Right lobe of liver (tissue), 6 donors: ENCODE measurements at regions not wholly inside any gene's neighbourhood (a gene's known extent, or its start where the extent isn't known, plus 50 kb on each side); places are given as distances from the start of the nearest gene placed in this dataset.

ENCODE experiments used
- ATAC-seq, 4 donors: fragments of 200-7000 bp; cut with Tn5 transposase; one replicate each; pipeline ENCODE4 v1.9.1; 2020; ENCODE audit warnings: mild to moderate bottlenecking in 4 of 4, moderate library complexity in 4 of 4
- DNase-seq, 3 donors: peaks; one replicate each; pipeline ENCODE4 v3.0.0-alpha.2; 2020
- H3K27ac ChIP-seq, 3 donors: fragments of 200-600 bp; one replicate each; pipeline ENCODE4 v1.8.0; 2022
- H3K27me3 ChIP-seq, 2 donors: fragments of 200-600 bp; one replicate each; pipeline ENCODE4 v1.8.0; 2022
- H3K36me3 ChIP-seq, 4 donors: fragments of 200-600 bp; sonication (generic) in 1 of 4; one replicate each; pipeline versions ENCODE4 v1.5.1 to v1.8.0; 2017 to 2022; ENCODE audit warnings: control low read depth in 1 of 4
- H3K4me1 ChIP-seq, 4 donors: fragments of 200-600 bp; sonication (generic) in 1 of 4; one replicate each; pipeline versions ENCODE4 v1.5.1 to v1.8.0; 2017 to 2022; ENCODE audit warnings: control low read depth in 1 of 4
- H3K4me3 ChIP-seq, 3 donors: fragments of 200-600 bp; one replicate each; pipeline ENCODE4 v1.8.0; 2022
- H3K9me3 ChIP-seq, 4 donors: fragments of 200-600 bp; sonication (generic) in 1 of 4; one replicate each; pipeline versions ENCODE4 v1.5.1 to v1.8.0; 2017 to 2022; ENCODE audit warnings: control low read depth in 1 of 4
- CTCF ChIP-seq, 4 donors: fragments of 200-600 bp in 3 of 4; fragments of 450-650 bp in 1 of 4; IDR thresholded peaks; one replicate each; pipeline versions ENCODE4 v1.5.1 to v1.8.0; 2016 to 2022; ENCODE audit warnings: antibody characterized with exemption in 4 of 4, mild to moderate bottlenecking in 2 of 4
- POLR2A ChIP-seq: fragments of 450-650 bp; IDR thresholded peaks from one replicate; pipeline ENCODE4 v1.6.1; 2017; ENCODE audit warnings: antibody characterized with exemption, mild to moderate bottlenecking
- WGBS: methylation state at CpG from one replicate; pipeline ENCODE4 v1.1.6; 2018; ENCODE audit warnings: low coverage, low lambda C conversion rate; ENCODE audit not compliant: insufficient coverage; ENCODE audit errors: missing lambda C conversion rate; 5-methylcytosine and 5-hydroxymethylcytosine counted together
- intact Hi-C, 2 donors: fragments of 100-400 bp; cut with DNase I; formaldehyde crosslinking; loops; one replicate each; pipeline versions ENCODE4 v1.11.2 to v1.14.1; 2022
- donor health status: DM: no; HTN: yes; CAD: no.
- donor health status: DM: no; HTN: no; CAD: no.
- donor health status: DM: no; HTN: no; CAD: no.
- donor health status: DM: no; HTN: yes; CAD: no.
- donor health status: DM: no; HTN: yes; CAD: no.

GRCh38 chr9:8070779-8071444 lies 271.3 kb upstream of the DMAC1 start:
- Histone ChIP-seq H3K27ac (no peak overlapping the region), H3K27me3 (no peaks in the 10 kb centered on the region), H3K4me1 (no peaks in the 10 kb centered on the region), H3K4me3 (no peak overlapping the region), H3K36me3 (no peaks in the 10 kb centered on the region), H3K9me3 (no peaks in the 10 kb centered on the region)
- 67% methylated on average over 1 of the region's 5 CpGs for WGBS
- intact Hi-C loops, result no loop called here
- peak in 1 of 4 donors; percentile 25 for ATAC-seq
- DNase-seq, result no peak
- TF ChIP-seq POLR2A (no peak), CTCF (IDR thresholded peaks at IDR 0.05) (no peak)

GRCh38 chr9:8062459-8062858 lies 262.9 kb upstream of the DMAC1 start:
- intact Hi-C loops, result no loop called here
- TF ChIP-seq POLR2A, result no peak
- no peak for TF ChIP-seq CTCF (IDR thresholded peaks at IDR 0.05)
- Histone ChIP-seq H3K9me3 (no peaks in the 10 kb centered on the region), H3K4me1 (no peaks in the 10 kb centered on the region), H3K4me3 (no peak overlapping the region), H3K27ac (no peak overlapping the region), H3K36me3 (no peaks in the 10 kb centered on the region), H3K27me3 (no peaks in the 10 kb centered on the region)
- ATAC-seq (no peak), DNase-seq (no peak)
- WGBS, result 63% methylated on average over 2 of the region's 5 CpGs

GRCh38 chr9:8053501-8053900 lies 253.9 kb upstream of the DMAC1 start:
- no peak overlapping the region for H3K4me3 ChIP-seq
- H3K27ac ChIP-seq, result no peak overlapping the region
- no peaks in the 10 kb centered on the region for H3K9me3 ChIP-seq
- H3K36me3 ChIP-seq, result no peaks in the 10 kb centered on the region
- peak in 1 of 4 donors; percentile 27 for ATAC-seq
- intact Hi-C loops, result loop anchor here in 1 of 2 donors (10.0 kb wide), 1 partner anchor 59 kb away; no protein-coding TSS in a partner anchor
- TF ChIP-seq POLR2A, result no peak
- TF ChIP-seq CTCF (IDR thresholded peaks at IDR 0.05), result no peak
- no peaks in the 10 kb centered on the region for H3K27me3 ChIP-seq
- no CpG with 5 or more reads among the region's 4 CpGs for WGBS
- DNase-seq, result no peak
- H3K4me1 ChIP-seq, result no peaks in the 10 kb centered on the region

- no peaks in the 10 kb centered on the region for H3K36me3 ChIP-seq
- H3K4me3 ChIP-seq, result no peak overlapping the region
- DNase-seq, result no peak
- no peaks in the 10 kb centered on the region for H3K4me1 ChIP-seq
- no peak overlapping the region for H3K27ac ChIP-seq
- no peaks in the 10 kb centered on the region for H3K27me3 ChIP-seq
- WGBS, result 45% methylated on average over 2 of the region's 3 CpGs
- no peak for TF ChIP-seq POLR2A
- intact Hi-C loops, result loop anchor here in 1 of 2 donors (10.0 kb wide), 1 partner anchor 58 kb away; no protein-coding TSS in a partner anchor
- H3K9me3 ChIP-seq, result no peaks in the 10 kb centered on the region
- ATAC-seq, result no peak
Measured at GRCh38 chr9:8052991-8053390, 253.4 kb upstream of the DMAC1 start.

- no peak for ATAC-seq
Measured at GRCh38 chr9:8037745-8038144, 238.2 kb upstream of the DMAC1 start.

More at GRCh38 chr9:8037745-8038144, 238.2 kb upstream of the DMAC1 start:
- Histone ChIP-seq H3K9me3 (no peaks in the 10 kb centered on the region), H3K27me3 (no peaks in the 10 kb centered on the region), H3K4me1 (no peaks in the 10 kb centered on the region), H3K36me3 (no peaks in the 10 kb centered on the region), H3K27ac (no peak overlapping the region), H3K4me3 (no peak overlapping the region)
- WGBS, result 40% methylated on average over 2 of the region's 2 CpGs
- intact Hi-C loops, result no loop called here
- TF ChIP-seq CTCF (IDR thresholded peaks at IDR 0.05), result no peak
- no peak for TF ChIP-seq POLR2A
- no peak for DNase-seq
